ENCODE measurements at regions not wholly inside any gene's neighbourhood (a gene's known extent, or its start where the extent isn't known, plus 50 kb on each side); places are given as distances from the start of the nearest gene placed in this dataset.

GRCh38 chr3:164332831-164333802, 745.2 kb downstream of the SI start:
- CTCF ChIA-PET, result interaction anchor here (0.6 kb wide), 1 partner anchor 245 kb away, joined by 4 read pairs; no protein-coding TSS in a partner anchor

DNA sequence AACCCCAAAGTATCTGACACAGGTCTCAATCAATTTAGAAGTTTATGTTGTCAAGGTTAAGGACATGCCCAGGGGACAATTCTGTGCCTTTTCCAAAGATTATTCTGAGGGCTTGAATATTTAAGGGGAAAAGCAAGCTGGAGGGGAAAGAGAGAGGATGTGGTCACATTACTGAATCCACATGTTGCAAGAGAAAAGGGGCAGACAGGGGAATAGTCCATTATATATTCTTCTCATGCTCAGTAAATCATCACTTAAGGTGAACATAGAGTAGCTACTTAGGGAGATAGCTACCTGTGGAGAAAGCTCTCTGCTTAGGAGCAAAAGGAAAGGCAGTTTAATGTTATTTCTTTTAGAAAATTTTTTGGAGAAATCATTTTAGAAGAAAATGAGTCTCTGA, 751.6 kb downstream of the SI start:
- Histone ChIP-seq H3K27me3 (ENCODE audit: control insufficient read depth, insufficient read depth, low read length) (no peaks in the 10 kb centered on the region), H3K4me3 (ENCODE audit: low read depth, low read length) (no peak overlapping the region), H3K36me3 (ENCODE audit: control insufficient read depth, insufficient read depth, low read length) (no peaks in the 10 kb centered on the region)
- ChIA-PET CTCF (no interaction called here), POLR2A (no interaction called here)
- no peak for DNase-seq (ENCODE audit: low read depth)
- TF ChIP-seq CTCF (IDR thresholded peaks at IDR 0.05; ENCODE audit: insufficient read depth, low read depth, low read length), result no peak

More at GRCh38 chr3:164332831-164333802, 745.2 kb downstream of the SI start:
- Histone ChIP-seq H3K4me3 (ENCODE audit: low read depth, low read length) (no peak overlapping the region), H3K27me3 (ENCODE audit: control insufficient read depth, insufficient read depth, low read length) (no peaks in the 10 kb centered on the region), H3K36me3 (ENCODE audit: control insufficient read depth, insufficient read depth, low read length) (no peaks in the 10 kb centered on the region)
- no peak for DNase-seq (ENCODE audit: low read depth)
- POLR2A ChIA-PET, result no interaction called here
- no peak for TF ChIP-seq CTCF (IDR thresholded peaks at IDR 0.05; ENCODE audit: insufficient read depth, low read depth, low read length)

GRCh38 chr3:164320962-164321361, 757.3 kb downstream of the SI start:
- no peak overlapping the region for H3K4me3 ChIP-seq (ENCODE audit: low read depth, low read length)
- H3K27me3 ChIP-seq (ENCODE audit: control insufficient read depth, insufficient read depth, low read length), result no peaks in the 10 kb centered on the region
- TF ChIP-seq CTCF (IDR thresholded peaks at IDR 0.05; ENCODE audit: insufficient read depth, low read depth, low read length), result no peak
- CTCF ChIA-PET, result no interaction called here
- DNase-seq (ENCODE audit: low read depth), result no peak
- H3K36me3 ChIP-seq (ENCODE audit: control insufficient read depth, insufficient read depth, low read length), result no peaks in the 10 kb centered on the region
- POLR2A ChIA-PET, result no interaction called here

DNA sequence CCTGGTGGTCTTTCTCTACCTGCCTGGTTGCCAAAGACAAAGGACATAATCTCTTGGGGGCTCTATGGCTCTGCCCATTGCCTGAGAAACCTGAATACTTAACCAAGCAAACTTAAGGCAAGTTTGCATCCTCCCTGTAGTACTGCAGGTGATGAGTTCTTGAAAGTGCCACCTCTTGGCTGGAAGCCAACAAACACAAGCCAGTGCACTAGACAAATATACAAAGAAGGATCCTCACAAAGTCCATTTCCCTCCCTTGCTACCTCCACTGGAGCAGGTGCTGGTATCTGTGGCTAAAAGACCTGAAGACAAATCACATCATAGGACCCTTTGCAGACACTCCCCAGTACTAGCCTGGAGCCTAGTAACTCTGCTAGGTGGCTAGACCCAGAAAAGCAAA, 772.3 kb downstream of the SI start:
- DNase-seq (ENCODE audit: low read depth), result no peak
- ChIA-PET POLR2A (no interaction called here), CTCF (no interaction called here)
- no peak overlapping the region for H3K4me3 ChIP-seq (ENCODE audit: low read depth, low read length)
- TF ChIP-seq CTCF (IDR thresholded peaks at IDR 0.05; ENCODE audit: insufficient read depth, low read depth, low read length), result no peak
- no peaks in the 10 kb centered on the region for H3K27me3 ChIP-seq (ENCODE audit: control insufficient read depth, insufficient read depth, low read length)
- no peaks in the 10 kb centered on the region for H3K36me3 ChIP-seq (ENCODE audit: control insufficient read depth, insufficient read depth, low read length)

DNA sequence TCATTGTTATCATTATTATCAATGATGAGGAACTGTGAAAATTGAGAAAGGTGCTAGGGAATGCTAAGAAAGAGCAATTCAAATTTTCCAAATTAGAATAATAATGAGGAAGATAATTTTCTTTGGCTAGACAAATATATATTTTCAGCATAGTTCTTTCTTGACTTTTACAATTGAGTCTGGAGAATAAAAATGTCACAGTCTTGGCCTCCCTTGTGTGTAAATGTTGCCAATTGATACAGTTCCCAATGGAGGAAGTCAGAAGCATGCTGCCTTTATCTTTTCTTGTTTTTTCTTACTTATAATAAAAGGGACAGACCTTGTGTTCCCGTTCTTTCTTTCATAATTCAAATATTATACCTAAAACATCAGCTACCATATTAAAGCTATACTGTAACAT, 774.4 kb downstream of the SI start:
- TF ChIP-seq CTCF (IDR thresholded peaks at IDR 0.05; ENCODE audit: insufficient read depth, low read depth, low read length), result no peak
- ChIA-PET POLR2A (no interaction called here), CTCF (no interaction called here)
- no peak overlapping the region for H3K4me3 ChIP-seq (ENCODE audit: low read depth, low read length)
- no peaks in the 10 kb centered on the region for H3K36me3 ChIP-seq (ENCODE audit: control insufficient read depth, insufficient read depth, low read length)
- H3K27me3 ChIP-seq (ENCODE audit: control insufficient read depth, insufficient read depth, low read length), result no peaks in the 10 kb centered on the region
- no peak for DNase-seq (ENCODE audit: low read depth)
